H1 (cell line): ENCODE measurements at regions not wholly inside any gene's neighbourhood (a gene's known extent, or its start where the extent isn't known, plus 50 kb on each side); places are given as distances from the start of the nearest gene placed in this dataset.

ENCODE experiments used
- CTCF ChIA-PET: fragments of 300-600 bp; sonication (Branson Sonifier 250); formaldehyde crosslinking; loops from one replicate; lab custom pipeline; 2021; ENCODE audit not compliant: partially characterized antibody; lab: Charles Lee
- POLR2A ChIA-PET: fragments of 300-600 bp; sonication (Branson Sonifier 250); formaldehyde crosslinking; loops from one replicate; lab custom pipeline; 2021; ENCODE audit warnings: inconsistent platforms; ENCODE audit not compliant: partially characterized antibody; lab: Charles Lee
- DNase-seq, 2 experiments: peaks; one replicate each; pipeline versions ENCODE4 v3.0.0 to v3.0.0-alpha.2; 2010 to 2022; ENCODE audit warnings: low spot score in 2 of 2, low read depth in 1 of 2, mixed read lengths in 1 of 2
- FAIRE-seq: peaks from 2 replicates; lab custom pipeline; 2011; peaks lifted over from hg19 to GRCh38; lab: Jason Lieb, UNC
- H2AFZ ChIP-seq: 2 replicates; pipeline ENCODE4 v1.8.1; 2012; ENCODE audit warnings: low read length, inconsistent platforms
- H2AK5ac ChIP-seq: 2 replicates; pipeline ENCODE4 v1.6.1; 2013; ENCODE audit warnings: low read depth, low read length
- H2BK120ac ChIP-seq: replicated peaks from 2 replicates; pipeline ENCODE3; 2013; ENCODE audit warnings: low read depth, low read length, inconsistent platforms
- H2BK12ac ChIP-seq: 2 replicates; pipeline ENCODE4 v1.6.1; 2013; ENCODE audit warnings: low read depth, low read length
- H2BK15ac ChIP-seq: 2 replicates; pipeline ENCODE4 v1.6.1; 2013; ENCODE audit warnings: low read length
- H2BK20ac ChIP-seq: 2 replicates; pipeline ENCODE4 v1.6.1; 2013; ENCODE audit warnings: low read length
- H2BK5ac ChIP-seq: 2 replicates; pipeline ENCODE4 v1.6.1; 2013; ENCODE audit warnings: low read depth, low read length
- H3K14ac ChIP-seq: 2 replicates; pipeline ENCODE4 v1.6.1; 2013; ENCODE audit warnings: inconsistent platforms; ENCODE audit not compliant: insufficient read length
- H3K18ac ChIP-seq: 2 replicates; pipeline ENCODE4 v1.6.1; 2013; ENCODE audit warnings: low read length; ENCODE audit errors: extremely low read depth
- H3K23ac ChIP-seq: 2 replicates; pipeline ENCODE4 v1.6.1; 2013; ENCODE audit warnings: inconsistent platforms; ENCODE audit not compliant: insufficient read length
- H3K23me2 ChIP-seq: 2 replicates; pipeline ENCODE4 v1.6.1; 2013; ENCODE audit warnings: low read depth, low read length
- H3K27ac ChIP-seq: 2 replicates; pipeline ENCODE4 v1.6.1; 2011; ENCODE audit warnings: low read depth, low read length, inconsistent platforms
- H3K27me3 ChIP-seq, 4 experiments: replicated peaks in 1 of 4; 1 replicate in 1 of 4; 2 replicates in 3 of 4; pipeline versions ENCODE4 v1.6.1 to v1.8.1; 2011 to 2013; ENCODE audit warnings: low read length in 3 of 4, mild to moderate bottlenecking in 3 of 4, inconsistent platforms in 2 of 4, mixed read lengths in 2 of 4, moderate library complexity in 1 of 4; ENCODE audit not compliant: control insufficient read depth in 3 of 4, insufficient read depth in 3 of 4; ENCODE audit errors: extremely low read depth in 1 of 4
- H3K36me3 ChIP-seq, 4 experiments: 2 replicates each; pipeline versions ENCODE4 v1.6.1 to v1.8.1; 2011 to 2013; ENCODE audit warnings: mild to moderate bottlenecking in 4 of 4, low read length in 3 of 4, moderate library complexity in 2 of 4, control low read depth in 1 of 4, inconsistent platforms in 1 of 4; ENCODE audit not compliant: insufficient read depth in 4 of 4, control insufficient read depth in 2 of 4
- H3K4ac ChIP-seq: replicated peaks from 2 replicates; pipeline ENCODE3; 2013; ENCODE audit warnings: low read length, low read depth, mixed read lengths, inconsistent platforms; ENCODE audit not compliant: insufficient read length
- H3K4me1 ChIP-seq, 4 experiments: replicated peaks in 1 of 4; 1 replicate in 1 of 4; 2 replicates in 3 of 4; pipeline versions ENCODE4 v1.6.1 to v1.8.1; 2011 to 2013; ENCODE audit warnings: low read length in 3 of 4, inconsistent platforms in 2 of 4, mixed read lengths in 1 of 4; ENCODE audit not compliant: insufficient read depth in 4 of 4, control insufficient read depth in 3 of 4
- H3K4me2 ChIP-seq, 2 experiments: 2 replicates each; pipeline versions ENCODE4 v1.6.1 to v1.8.1; 2011 to 2013; ENCODE audit warnings: low read depth in 2 of 2, low read length in 2 of 2, control low read depth in 1 of 2, inconsistent platforms in 1 of 2, mild to moderate bottlenecking in 1 of 2; ENCODE audit not compliant: insufficient read depth in 1 of 2
- H3K4me3 ChIP-seq, 4 experiments: fragments of 200-600, 300-600 bp in 1 of 4; sonication (generic), shearing (Covaris generic), sonication (Bioruptor Twin) in 1 of 4; 2 replicates each; pipeline versions ENCODE4 v1.5.1 to v1.8.1; 2011 to 2016; ENCODE audit warnings: low read length in 4 of 4, low read depth in 3 of 4, control low read depth in 2 of 4, inconsistent platforms in 2 of 4, mild to moderate bottlenecking in 2 of 4, mixed read lengths in 1 of 4, moderate library complexity in 1 of 4; ENCODE audit not compliant: insufficient read depth in 2 of 4; ENCODE audit errors: extremely low read depth in 1 of 4
- H3K56ac ChIP-seq: replicated peaks from 2 replicates; pipeline ENCODE3; 2013; ENCODE audit warnings: low read depth, mild to moderate bottlenecking, mixed read lengths, low read length, inconsistent platforms; ENCODE audit not compliant: insufficient read length
- H3K79me1 ChIP-seq: 2 replicates; pipeline ENCODE4 v1.6.1; 2013; ENCODE audit warnings: low read depth, low read length, control low read depth
- H3K79me2 ChIP-seq, 2 experiments: 2 replicates each; pipeline versions ENCODE4 v1.6.1 to v1.8.1; 2012 to 2013; ENCODE audit warnings: low read length in 2 of 2, mild to moderate bottlenecking in 2 of 2, inconsistent platforms in 1 of 2; ENCODE audit not compliant: insufficient read depth in 2 of 2, control insufficient read depth in 1 of 2
- H3K9ac ChIP-seq, 4 experiments: replicated peaks in 1 of 4; 1 replicate in 1 of 4; 2 replicates in 3 of 4; pipeline versions ENCODE4 v1.6.1 to v1.8.1; 2011 to 2013; ENCODE audit warnings: low read depth in 3 of 4, low read length in 3 of 4, control low read depth in 2 of 4, mild to moderate bottlenecking in 2 of 4, moderate library complexity in 2 of 4, inconsistent platforms in 1 of 4; ENCODE audit errors: extremely low read depth in 1 of 4
- H3K9me3 ChIP-seq, 2 experiments: 2 replicates each; pipeline versions ENCODE4 v1.6.1 to v1.8.1; 2012 to 2013; ENCODE audit warnings: mild to moderate bottlenecking in 2 of 2, moderate library complexity in 2 of 2, control low read depth in 1 of 2, inconsistent platforms in 1 of 2, low read depth in 1 of 2, low read length in 1 of 2, mixed read lengths in 1 of 2; ENCODE audit not compliant: insufficient read depth in 2 of 2
- H4K20me1 ChIP-seq, 2 experiments: replicated peaks in 1 of 2; 2 replicates each; pipeline versions ENCODE3 to v1.8.1; 2011 to 2013; ENCODE audit warnings: inconsistent platforms in 2 of 2, low read length in 2 of 2, mild to moderate bottlenecking in 1 of 2; ENCODE audit not compliant: insufficient read depth in 2 of 2, control insufficient read depth in 1 of 2
- H4K5ac ChIP-seq: 2 replicates; pipeline ENCODE4 v1.6.1; 2013; ENCODE audit warnings: low read length, low read depth, mixed read lengths, inconsistent platforms; ENCODE audit not compliant: insufficient read length
- H4K8ac ChIP-seq: 2 replicates; pipeline ENCODE4 v1.8.0; 2013; ENCODE audit warnings: mild to moderate bottlenecking, moderate library complexity, low read length, inconsistent platforms; ENCODE audit not compliant: insufficient read depth; ENCODE audit errors: extremely low read depth
- H4K91ac ChIP-seq: replicated peaks from 2 replicates; pipeline ENCODE3; 2013; ENCODE audit warnings: low read length, mixed read lengths, inconsistent platforms; ENCODE audit not compliant: insufficient read length
- CBX5 ChIP-seq: fragments of 300-800, 300-1000 bp; sonication (generic); IDR thresholded peaks from 2 replicates; pipeline ENCODE4 v1.7.1; 2016; ENCODE audit warnings: antibody characterized with exemption, low read length, low read depth
- CEBPB ChIP-seq: IDR thresholded peaks from 2 replicates; pipeline ENCODE4 v1.6.1; 2012; ENCODE audit warnings: low read depth, low read length
- CHD1 ChIP-seq: IDR thresholded peaks from 2 replicates; pipeline ENCODE4 v1.6.1; 2012; ENCODE audit warnings: low read depth, low read length, improper control_type of control experiment
- CHD2 ChIP-seq: IDR thresholded peaks from 2 replicates; pipeline ENCODE4 v1.6.1; 2012; ENCODE audit warnings: low read length, improper control_type of control experiment
- HDAC6 ChIP-seq: IDR thresholded peaks from one replicate; pipeline ENCODE4 v1.7.1; 2012; ENCODE audit warnings: low read depth, mild to moderate bottlenecking, inconsistent platforms, low read length, moderate library complexity
- KDM5A ChIP-seq: fragments of 200-600 bp; IDR thresholded peaks from 2 replicates; pipeline ENCODE4 v1.7.1; 2012; ENCODE audit warnings: mild to moderate bottlenecking, low read length, inconsistent platforms, mixed read lengths
- MAFK ChIP-seq: IDR thresholded peaks from 2 replicates; pipeline ENCODE4 v1.6.1; 2012; ENCODE audit warnings: low read depth, mild to moderate bottlenecking, improper control_type of control experiment, low read length
- NANOG ChIP-seq: IDR thresholded peaks from 2 replicates; pipeline ENCODE4 v1.6.1; 2011; ENCODE audit warnings: low read length, low read depth, mild to moderate bottlenecking, inconsistent platforms; ENCODE audit not compliant: insufficient read depth, poor library complexity, severe bottlenecking
- SAP30 ChIP-seq: fragments of 300-600 bp; sonication (generic); IDR thresholded peaks from 2 replicates; pipeline ENCODE4 v1.7.1; 2012; ENCODE audit warnings: low read length, moderate library complexity, mild to moderate bottlenecking, inconsistent platforms; ENCODE audit not compliant: insufficient read depth, insufficient replicate concordance
- SP2 ChIP-seq: IDR thresholded peaks from 2 replicates; pipeline ENCODE4 v1.6.1; 2012; ENCODE audit warnings: mild to moderate bottlenecking, low read length, inconsistent platforms
- SP4 ChIP-seq: IDR thresholded peaks from 2 replicates; pipeline ENCODE4 v1.6.1; 2012; ENCODE audit warnings: low read length, inconsistent platforms
- TAF1 ChIP-seq: IDR thresholded peaks from 2 replicates; pipeline ENCODE4 v1.6.1; 2011; ENCODE audit warnings: mild to moderate bottlenecking, low read depth, low read length
- YY1 ChIP-seq: IDR thresholded peaks from 2 replicates; pipeline ENCODE4 v1.6.1; 2011; ENCODE audit warnings: low read depth, mild to moderate bottlenecking, low read length
- WGBS, 2 experiments: shearing (Covaris generic) in 1 of 2; methylation state at CpG; one replicate each; pipeline versions ENCODE4 v1.1.6 to v1.1.7; 2013 to 2015; ENCODE audit warnings: low lambda C conversion rate in 2 of 2, mixed read lengths in 2 of 2, inconsistent platforms in 1 of 2, low coverage in 1 of 2, missing lambda C conversion rate in 1 of 2; ENCODE audit not compliant: insufficient replicate concordance in 2 of 2, insufficient coverage in 1 of 2, insufficient read length in 1 of 2; ENCODE audit errors: extremely low coverage in 1 of 2, missing lambda C conversion rate in 1 of 2; 5-methylcytosine and 5-hydroxymethylcytosine counted together
- TF ChIP-seq, protein P1 (sequence below): IDR thresholded peaks from 2 replicates; pipeline ENCODE4 v1.6.1; 2011; ENCODE audit warnings: low read length, improper control_type of control experiment

DNA sequence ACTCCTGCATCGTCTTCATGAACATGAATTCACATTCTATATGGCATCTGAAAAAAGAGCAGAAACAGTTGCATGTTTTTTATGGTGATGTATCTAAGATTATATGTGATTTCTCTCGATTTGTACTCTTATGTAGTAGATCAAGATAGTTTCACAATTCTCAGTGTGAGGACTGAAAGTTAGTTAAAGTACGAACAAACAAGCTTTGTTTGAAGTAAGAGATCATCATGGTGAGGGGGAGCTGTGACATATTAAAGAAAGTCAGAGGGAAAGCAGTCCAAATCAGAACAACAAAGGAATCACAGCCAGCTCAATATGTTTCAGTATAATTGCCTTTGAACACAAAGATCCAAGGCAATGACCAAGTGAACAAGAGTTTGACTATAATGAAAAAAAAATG, 1140.6 kb downstream of the SH3BGRL start (continued):
- no peak for TF ChIP-seq YY1
- TF ChIP-seq, all 59 proteins: peak for 0

DNA sequence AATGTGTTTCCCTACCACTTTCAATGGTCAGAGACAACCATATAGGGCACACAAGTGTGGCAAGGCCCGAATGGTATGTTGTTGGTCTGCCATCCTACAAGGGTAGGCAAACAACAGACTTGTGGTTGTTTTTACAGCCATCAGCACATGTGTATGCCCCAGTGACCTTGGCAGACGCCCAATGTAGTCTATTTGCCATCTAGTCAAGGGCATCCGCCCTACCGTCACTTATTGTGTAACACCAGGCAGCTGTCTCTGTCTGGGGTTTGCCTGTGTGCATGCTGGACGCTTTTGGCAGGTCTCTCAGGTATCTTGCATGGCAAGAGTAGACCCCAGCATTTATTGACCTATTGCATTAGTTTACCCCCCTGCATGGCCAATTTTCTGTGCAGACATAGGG, 1145.5 kb upstream of the POU3F4 start:
- Histone ChIP-seq H3K23ac (no peak overlapping the region), H3K18ac (no peak overlapping the region), H3K79me2 (no peaks in the 10 kb centered on the region), H2AK5ac (no peak overlapping the region), H2BK120ac (no peak overlapping the region), H4K91ac (no peak overlapping the region), H2BK20ac (no peak overlapping the region), H2AFZ (no peak overlapping the region), H3K27me3 (no peaks in the 10 kb centered on the region), H2BK15ac (no peak overlapping the region), H3K79me1 (no peaks in the 10 kb centered on the region), H3K9ac (no peak overlapping the region), H3K4ac (no peak overlapping the region), H3K36me3 (no peaks in the 10 kb centered on the region), H3K4me2 (no peak overlapping the region), H3K4me1 (no peaks in the 10 kb centered on the region), H2BK12ac (no peak overlapping the region), H3K27ac (no peak overlapping the region), H4K8ac (no peak overlapping the region; the same call in 1 of the 2 replicates), H3K14ac (no peak overlapping the region), H3K56ac (no peak overlapping the region), H4K20me1 (no peaks in the 10 kb centered on the region), H3K9me3 (no peaks in the 10 kb centered on the region), H3K4me3 (no peak overlapping the region), H2BK5ac (no peak overlapping the region), H3K23me2 (no peaks in the 10 kb centered on the region), H4K5ac (no peak overlapping the region)
- DNase-seq: no peak
- no peak for FAIRE-seq
- POLR2A ChIA-PET: no interaction called here
- 81% methylated on average over 5 of the region's 5 CpGs; no CpG with 5 or more reads in 1 of the 2 experiments for WGBS, 2 experiments
- CTCF ChIA-PET: no interaction called here
- TF ChIP-seq CHD1 (no peak), KDM5A (no peak), CBX5 (no peak), CHD2 (no peak), NANOG (no peak), SP2 (no peak), CEBPB (no peak), SAP30 (no peak), MAFK (no peak), SP4 (no peak), TAF1 (no peak), HDAC6 (no peak)
- TF ChIP-seq, protein P1, sequence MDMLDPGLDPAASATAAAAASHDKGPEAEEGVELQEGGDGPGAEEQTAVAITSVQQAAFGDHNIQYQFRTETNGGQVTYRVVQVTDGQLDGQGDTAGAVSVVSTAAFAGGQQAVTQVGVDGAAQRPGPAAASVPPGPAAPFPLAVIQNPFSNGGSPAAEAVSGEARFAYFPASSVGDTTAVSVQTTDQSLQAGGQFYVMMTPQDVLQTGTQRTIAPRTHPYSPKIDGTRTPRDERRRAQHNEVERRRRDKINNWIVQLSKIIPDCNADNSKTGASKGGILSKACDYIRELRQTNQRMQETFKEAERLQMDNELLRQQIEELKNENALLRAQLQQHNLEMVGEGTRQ: no peak
